Uterus (tissue), 2 donors: ENCODE measurements at regions not wholly inside any gene's neighbourhood (a gene's known extent, or its start where the extent isn't known, plus 50 kb on each side); places are given as distances from the start of the nearest gene placed in this dataset.
"Not testable (repeated sequence)": the region's sequence is repeated elsewhere in the genome, so short reads cannot be mapped to it uniquely, and the experiment has no call there.

Experiments
- POLR2A ChIP-seq, 2 donors: fragments of 450-650 bp; IDR thresholded peaks; one replicate each; pipeline ENCODE4 v1.6.1; 2016; ENCODE audit warnings: antibody characterized with exemption in 2 of 2, mild to moderate bottlenecking in 1 of 2, moderate library complexity in 1 of 2
- TF ChIP-seq, protein P1 (sequence below), 4 experiments: fragments of 200-600 bp in 2 of 4; fragments of 450-650 bp in 2 of 4; sonication (generic) in 2 of 4; IDR thresholded peaks; one replicate each; pipeline ENCODE4 v1.5.1; 2016 to 2019; ENCODE audit warnings: antibody characterized with exemption in 4 of 4, mild to moderate bottlenecking in 2 of 4, moderate library complexity in 1 of 4

DNA sequence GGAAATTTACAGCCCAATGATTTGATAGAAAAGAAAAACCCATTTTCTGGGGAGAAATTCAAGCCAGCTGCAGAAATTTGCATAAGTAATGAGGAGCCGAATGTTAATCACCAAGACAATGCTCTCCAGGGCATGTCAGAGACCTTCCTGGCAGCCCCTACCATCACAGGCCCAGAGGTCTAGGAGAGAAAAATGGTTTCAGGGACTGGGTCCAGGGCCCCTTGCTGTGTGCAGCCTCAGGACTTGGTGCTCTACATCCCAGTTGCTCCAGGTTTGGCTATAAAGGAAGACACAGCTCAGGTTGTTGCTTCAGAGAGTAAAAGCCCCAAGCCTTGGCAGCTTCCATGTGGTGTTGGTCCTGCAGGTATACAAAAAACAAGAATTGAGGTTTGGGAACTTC lies 222.2 kb upstream of the ISX start:
- TF ChIP-seq, protein P1, sequence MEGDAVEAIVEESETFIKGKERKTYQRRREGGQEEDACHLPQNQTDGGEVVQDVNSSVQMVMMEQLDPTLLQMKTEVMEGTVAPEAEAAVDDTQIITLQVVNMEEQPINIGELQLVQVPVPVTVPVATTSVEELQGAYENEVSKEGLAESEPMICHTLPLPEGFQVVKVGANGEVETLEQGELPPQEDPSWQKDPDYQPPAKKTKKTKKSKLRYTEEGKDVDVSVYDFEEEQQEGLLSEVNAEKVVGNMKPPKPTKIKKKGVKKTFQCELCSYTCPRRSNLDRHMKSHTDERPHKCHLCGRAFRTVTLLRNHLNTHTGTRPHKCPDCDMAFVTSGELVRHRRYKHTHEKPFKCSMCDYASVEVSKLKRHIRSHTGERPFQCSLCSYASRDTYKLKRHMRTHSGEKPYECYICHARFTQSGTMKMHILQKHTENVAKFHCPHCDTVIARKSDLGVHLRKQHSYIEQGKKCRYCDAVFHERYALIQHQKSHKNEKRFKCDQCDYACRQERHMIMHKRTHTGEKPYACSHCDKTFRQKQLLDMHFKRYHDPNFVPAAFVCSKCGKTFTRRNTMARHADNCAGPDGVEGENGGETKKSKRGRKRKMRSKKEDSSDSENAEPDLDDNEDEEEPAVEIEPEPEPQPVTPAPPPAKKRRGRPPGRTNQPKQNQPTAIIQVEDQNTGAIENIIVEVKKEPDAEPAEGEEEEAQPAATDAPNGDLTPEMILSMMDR (IDR thresholded peaks at IDR 0.05) = not testable (repeated sequence)
- not testable (repeated sequence) for TF ChIP-seq POLR2A (IDR thresholded peaks at IDR 0.05)
